ENCODE measurements at regions not wholly inside any gene's neighbourhood (a gene's known extent, or its start where the extent isn't known, plus 50 kb on each side); places are given as distances from the start of the nearest gene placed in this dataset.

- H3K36me3 Mint-ChIP-seq = no peaks in the 10 kb centered on the region
- H3K4me1 Mint-ChIP-seq (ENCODE audit: low read depth in 2 of 2) = no peaks in the 10 kb centered on the region
- no peaks in the 10 kb centered on the region for H3K9me3 Mint-ChIP-seq
- H3K27ac Mint-ChIP-seq = no peak overlapping the region
- ATAC-seq = no peak
- DNase-seq (ENCODE audit: low spot score) = no peak
- H3K4me3 Mint-ChIP-seq = no peak overlapping the region
- peaks cover 11 to 31% of the 10 kb centered on the region in 2 donors for H3K27me3 Mint-ChIP-seq
These were observed 79.3 kb upstream of the NPVF start for GRCh38 chr7:25307624-25308023.

DNA sequence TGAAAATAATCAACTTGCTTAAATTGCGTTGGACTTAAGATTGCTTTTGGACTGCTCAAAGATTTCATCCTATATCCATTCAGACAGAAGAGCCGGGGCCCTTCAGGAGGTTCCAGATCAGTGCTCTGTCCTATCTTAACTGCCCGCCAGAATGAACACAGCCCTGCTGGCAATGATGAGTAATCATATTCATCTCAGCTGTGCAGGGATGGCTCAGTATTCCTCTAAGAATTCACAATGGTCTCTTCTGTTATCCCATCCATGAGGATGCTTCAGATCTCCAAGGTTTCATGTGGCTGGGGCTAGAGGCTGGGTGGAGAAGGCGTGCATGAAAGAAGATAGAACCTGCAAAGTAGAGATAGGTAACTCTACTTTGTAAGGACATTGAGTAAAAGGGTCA is 80.0 kb upstream of the NPVF start:
- Mint-ChIP-seq H3K27ac (no peak overlapping the region), H3K9me3 (no peaks in the 10 kb centered on the region), H3K27me3 (peaks cover 15 to 33% of the 10 kb centered on the region in 2 donors), H3K36me3 (no peaks in the 10 kb centered on the region), H3K4me3 (no peak overlapping the region), H3K4me1 (ENCODE audit: low read depth in 2 of 2) (no peaks in the 10 kb centered on the region)
- DNase-seq (ENCODE audit: low spot score) (no peak), ATAC-seq (no peak)

DNA sequence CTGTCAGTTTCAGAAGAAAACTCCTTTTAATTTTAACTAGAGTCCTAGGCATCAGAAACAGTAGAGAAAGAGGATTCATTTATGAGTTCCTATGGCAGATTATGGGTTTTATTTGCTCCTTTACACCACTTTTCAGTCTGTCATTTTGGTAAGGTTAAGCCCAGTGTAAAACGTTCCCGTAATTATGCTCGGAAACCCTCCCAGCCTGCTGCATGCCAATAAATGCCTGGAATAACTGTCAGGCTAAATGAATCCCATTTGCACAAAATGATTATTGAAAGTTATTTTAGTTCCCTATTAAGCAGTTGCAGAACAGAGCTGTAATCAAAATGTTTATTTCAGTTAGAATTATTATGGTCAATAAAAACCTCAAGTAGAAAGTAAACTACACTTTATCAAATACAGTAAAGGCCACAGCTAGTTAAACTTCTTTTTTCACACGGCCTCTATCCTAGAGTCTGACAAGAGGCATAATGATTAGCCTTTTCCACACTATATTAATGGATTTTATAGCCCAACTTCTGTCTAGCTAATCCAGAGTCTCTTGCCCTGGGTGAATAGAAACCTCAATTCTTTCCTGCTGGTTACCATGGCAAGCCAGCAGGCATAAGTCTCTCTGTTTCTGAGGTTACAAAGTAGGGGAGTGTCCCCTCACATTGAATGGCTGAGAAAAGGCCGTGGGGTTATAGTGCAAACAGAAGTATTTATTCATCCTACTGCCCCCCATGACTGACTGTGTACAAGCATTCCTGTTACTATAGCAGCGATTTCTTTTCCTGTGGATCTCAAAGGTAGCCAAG is 80.8 kb upstream of the NPVF start:
- Mint-ChIP-seq H3K4me1 (ENCODE audit: low read depth in 2 of 2) (no peaks in the 10 kb centered on the region), H3K27me3 (peaks cover 15 to 27% of the 10 kb centered on the region in 2 donors), H3K36me3 (no peaks in the 10 kb centered on the region), H3K4me3 (no peak overlapping the region), H3K9me3 (no peaks in the 10 kb centered on the region), H3K27ac (no peak overlapping the region)
- DNase-seq (ENCODE audit: low spot score) (no peak), ATAC-seq (no peak)

DNA sequence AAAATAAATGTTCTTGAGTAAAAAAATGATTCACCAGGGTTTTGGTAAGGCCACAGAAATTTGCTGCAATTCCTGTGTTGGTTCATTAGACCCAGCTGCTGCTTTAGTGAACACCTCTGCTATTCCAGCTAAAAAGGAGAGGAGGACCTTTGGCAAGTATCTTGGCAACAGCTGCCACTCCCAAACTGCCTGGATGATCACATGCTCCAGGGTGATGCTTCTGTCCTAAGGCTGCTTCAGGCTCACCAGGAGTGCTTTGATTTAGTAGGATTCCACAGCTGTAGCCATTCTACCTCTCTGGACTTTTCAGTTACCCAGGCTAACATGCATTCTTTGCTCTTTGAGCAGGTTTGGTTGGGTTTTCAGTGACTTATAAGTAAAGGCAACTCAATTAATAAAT is 82.6 kb upstream of the NPVF start:
- Mint-ChIP-seq H3K27ac (no peak overlapping the region), H3K9me3 (no peaks in the 10 kb centered on the region), H3K27me3 (peaks cover 9 to 16% of the 10 kb centered on the region in 2 donors), H3K4me1 (ENCODE audit: low read depth in 2 of 2) (no peaks in the 10 kb centered on the region), H3K36me3 (no peaks in the 10 kb centered on the region), H3K4me3 (no peak overlapping the region)
- DNase-seq (ENCODE audit: low spot score) (no peak), ATAC-seq (no peak)

- Mint-ChIP-seq H3K4me3 (no peak overlapping the region), H3K27ac (no peak overlapping the region), H3K27me3 (peaks cover 9 to 19% of the 10 kb centered on the region in 2 donors), H3K36me3 (no peaks in the 10 kb centered on the region), H3K4me1 (ENCODE audit: low read depth in 2 of 2) (no peaks in the 10 kb centered on the region), H3K9me3 (no peaks in the 10 kb centered on the region)
- ATAC-seq = no peak
- no peak for DNase-seq (ENCODE audit: low spot score)
These were observed 83.1 kb upstream of the NPVF start for GRCh38 chr7:25311346-25311745.

- DNase-seq (ENCODE audit: low spot score) (no peak), ATAC-seq (no peak)
- H3K27me3 Mint-ChIP-seq = peaks cover 5 to 21% of the 10 kb centered on the region in 2 donors
- no peaks in the 10 kb centered on the region for H3K4me1 Mint-ChIP-seq (ENCODE audit: low read depth in 2 of 2)
- H3K9me3 Mint-ChIP-seq = no peaks in the 10 kb centered on the region
- H3K4me3 Mint-ChIP-seq = no peak overlapping the region
- no peaks in the 10 kb centered on the region for H3K36me3 Mint-ChIP-seq
- no peak overlapping the region for H3K27ac Mint-ChIP-seq
These were observed 84.7 kb upstream of the NPVF start for GRCh38 chr7:25312968-25313367.

DNA sequence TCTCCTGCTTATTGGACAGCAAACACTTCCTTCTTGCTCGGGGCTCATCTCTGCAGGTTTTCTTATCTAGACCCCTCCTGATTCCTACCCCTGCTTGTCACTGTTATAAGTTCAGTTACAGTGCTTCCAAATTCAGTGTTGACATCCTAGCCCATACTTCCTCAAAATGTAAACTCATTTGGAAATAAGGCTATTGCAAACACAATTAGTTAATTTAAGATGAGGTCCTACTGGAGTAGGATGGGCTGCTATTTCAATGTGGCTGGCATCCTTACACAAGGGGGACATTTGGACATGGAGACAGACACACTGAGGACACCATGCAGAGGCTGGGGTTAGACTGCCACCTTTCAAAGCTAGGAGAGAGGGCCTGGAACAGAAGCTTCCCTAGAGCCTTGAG is 85.2 kb upstream of the NPVF start:
- Mint-ChIP-seq H3K27me3 (peaks cover 4 to 16% of the 10 kb centered on the region in 2 donors), H3K27ac (no peak overlapping the region), H3K36me3 (no peaks in the 10 kb centered on the region), H3K4me1 (ENCODE audit: low read depth in 2 of 2) (no peaks in the 10 kb centered on the region), H3K4me3 (no peak overlapping the region), H3K9me3 (no peaks in the 10 kb centered on the region)
- no peak for ATAC-seq
- no peak for DNase-seq (ENCODE audit: low spot score)

GRCh38 chr7:25314094-25314730 is 85.9 kb upstream of the NPVF start:
- H3K4me3 Mint-ChIP-seq = no peak overlapping the region
- no peaks in the 10 kb centered on the region for H3K9me3 Mint-ChIP-seq
- no peaks in the 10 kb centered on the region for H3K36me3 Mint-ChIP-seq
- no peaks in the 10 kb centered on the region for H3K4me1 Mint-ChIP-seq (ENCODE audit: low read depth in 2 of 2)
- ATAC-seq (no peak), DNase-seq (ENCODE audit: low spot score) (no peak)
- H3K27ac Mint-ChIP-seq = no peak overlapping the region
- peaks cover 4 to 15% of the 10 kb centered on the region in 2 donors for H3K27me3 Mint-ChIP-seq

DNA sequence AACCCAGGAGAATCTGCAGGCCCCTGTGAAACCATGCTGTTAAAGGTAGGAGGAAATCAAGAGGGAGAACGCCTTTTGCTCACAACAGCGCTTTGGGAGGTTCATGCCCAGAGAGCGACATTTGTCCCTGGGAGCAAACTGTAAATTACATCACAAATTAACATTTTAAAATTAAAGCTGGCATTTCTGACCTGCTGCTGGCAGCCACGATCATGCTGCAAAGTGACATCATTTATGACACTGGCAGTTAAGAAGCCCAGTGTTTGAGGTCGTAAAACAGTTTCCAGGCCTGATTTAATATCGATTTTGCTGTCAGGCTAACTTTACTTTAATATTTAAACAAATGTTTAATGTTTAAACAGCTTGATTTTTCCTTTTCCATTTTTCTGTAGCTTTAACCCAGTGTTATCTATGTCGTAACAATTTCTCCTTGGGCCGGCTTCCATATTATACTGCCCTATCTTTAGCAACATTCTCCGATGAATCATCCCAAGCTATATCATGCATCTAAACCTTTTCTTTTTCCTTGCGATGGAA is 86.5 kb upstream of the NPVF start:
- Mint-ChIP-seq H3K9me3 (no peaks in the 10 kb centered on the region), H3K36me3 (no peaks in the 10 kb centered on the region), H3K4me1 (ENCODE audit: low read depth in 2 of 2) (no peaks in the 10 kb centered on the region), H3K27ac (no peak overlapping the region), H3K4me3 (no peak overlapping the region), H3K27me3 (peaks cover 7 to 17% of the 10 kb centered on the region in 2 donors)
- DNase-seq (ENCODE audit: low spot score) (no peak), ATAC-seq (no peak)

GRCh38 chr7:25316366-25316765 is 88.1 kb upstream of the NPVF start:
- DNase-seq (ENCODE audit: low spot score) = no peak
- ATAC-seq = no peak
- Mint-ChIP-seq H3K9me3 (no peaks in the 10 kb centered on the region), H3K27me3 (peaks cover 16 to 25% of the 10 kb centered on the region in 2 donors), H3K4me3 (no peak overlapping the region), H3K4me1 (ENCODE audit: low read depth in 2 of 2) (no peaks in the 10 kb centered on the region), H3K36me3 (no peaks in the 10 kb centered on the region), H3K27ac (no peak overlapping the region)

DNA sequence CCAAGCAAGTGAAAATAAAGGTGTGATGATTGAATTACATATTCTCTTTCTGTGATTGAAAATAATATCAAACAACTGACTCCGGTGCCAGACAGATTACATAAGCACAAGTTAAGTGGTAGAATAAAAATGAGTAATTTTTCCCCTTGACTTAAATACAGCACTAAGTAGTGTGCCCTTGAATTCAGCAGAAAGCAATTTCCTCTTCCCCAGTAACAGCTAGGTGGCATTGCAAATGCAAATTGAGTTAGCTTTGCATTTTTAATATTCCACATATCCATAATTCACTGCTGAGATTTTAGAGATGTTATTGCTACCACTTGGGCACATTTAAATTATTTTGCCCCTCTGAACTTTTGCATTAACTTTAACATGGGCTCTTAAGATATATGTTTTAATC is 89.8 kb upstream of the NPVF start:
- Mint-ChIP-seq H3K27ac (no peak overlapping the region), H3K4me1 (ENCODE audit: low read depth in 2 of 2) (no peaks in the 10 kb centered on the region), H3K36me3 (no peaks in the 10 kb centered on the region), H3K4me3 (no peak overlapping the region), H3K27me3 (peaks cover 18 to 27% of the 10 kb centered on the region in 2 donors), H3K9me3 (no peaks in the 10 kb centered on the region)
- ATAC-seq (no peak), DNase-seq (ENCODE audit: low spot score) (no peak)

DNA sequence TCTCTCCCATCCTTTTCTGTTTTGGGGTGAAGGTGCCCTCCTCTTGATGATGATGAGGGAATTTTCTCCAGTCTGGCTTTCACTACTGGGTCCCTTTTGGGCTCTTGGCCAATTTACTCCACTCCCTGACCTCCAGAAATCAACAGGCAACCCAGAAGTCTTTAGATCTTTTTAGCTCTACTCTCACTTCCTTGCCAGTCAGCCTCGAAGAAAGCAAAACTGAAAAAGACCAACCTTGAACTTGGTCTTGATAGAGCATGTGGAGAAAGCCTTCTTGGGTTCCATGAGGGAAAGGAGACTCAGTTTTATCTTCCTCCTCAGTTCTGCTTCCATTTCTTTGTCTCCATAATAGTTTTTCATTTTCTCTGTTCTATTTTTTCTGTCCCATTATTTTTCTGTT is 91.4 kb upstream of the NPVF start:
- Mint-ChIP-seq H3K4me3 (no peak overlapping the region), H3K4me1 (ENCODE audit: low read depth in 2 of 2) (no peaks in the 10 kb centered on the region), H3K36me3 (no peaks in the 10 kb centered on the region), H3K27ac (no peak overlapping the region), H3K27me3 (peaks cover 20 to 27% of the 10 kb centered on the region in 2 donors), H3K9me3 (no peaks in the 10 kb centered on the region)
- DNase-seq (ENCODE audit: low spot score) (no peak), ATAC-seq (no peak)

GRCh38 chr7:25320791-25321190 is 92.5 kb upstream of the NPVF start:
- H3K4me1 Mint-ChIP-seq (ENCODE audit: low read depth in 2 of 2) = no peaks in the 10 kb centered on the region
- ATAC-seq = no peak
- H3K27ac Mint-ChIP-seq = no peak overlapping the region
- H3K36me3 Mint-ChIP-seq = no peaks in the 10 kb centered on the region
- no peaks in the 10 kb centered on the region for H3K9me3 Mint-ChIP-seq
- H3K4me3 Mint-ChIP-seq = no peak overlapping the region
- no peak for DNase-seq (ENCODE audit: low spot score)
- H3K27me3 Mint-ChIP-seq = peaks cover 20 to 29% of the 10 kb centered on the region in 2 donors

- H3K9me3 Mint-ChIP-seq = no peaks in the 10 kb centered on the region
- ATAC-seq (no peak), DNase-seq (ENCODE audit: low spot score) (no peak)
- H3K4me3 Mint-ChIP-seq = no peak overlapping the region
- no peak overlapping the region for H3K27ac Mint-ChIP-seq
- H3K4me1 Mint-ChIP-seq (ENCODE audit: low read depth in 2 of 2) = no peaks in the 10 kb centered on the region
- H3K27me3 Mint-ChIP-seq = peaks cover 25 to 30% of the 10 kb centered on the region in 2 donors
- no peaks in the 10 kb centered on the region for H3K36me3 Mint-ChIP-seq
These were observed 93.1 kb upstream of the NPVF start for GRCh38 chr7:25321424-25321823.
